Activated CD4-positive, alpha-beta T cell treated with anti-CD3 and anti-CD28 coated beads for 36 hours (primary cell): ENCODE measurements at regions not wholly inside any gene's neighbourhood (a gene's known extent, or its start where the extent isn't known, plus 50 kb on each side); places are given as distances from the start of the nearest gene placed in this dataset.
"Not testable (repeated sequence)": the region's sequence is repeated elsewhere in the genome, so short reads cannot be mapped to it uniquely, and the experiment has no call there.

Experiments used
- ATAC-seq: fragments of 200-7000 bp; cut with Tn5 transposase; one replicate; pipeline ENCODE4 v1.10.0; 2021; ENCODE audit warnings: mild to moderate bottlenecking, moderate library complexity
- CTCF ChIA-PET: fragments of 350-600 bp; sonication (Branson Sonifier 250); formaldehyde crosslinking; loops from one replicate; lab custom pipeline; 2021; ENCODE audit warnings: antibody characterized with exemption; lab: Charles Lee
- POLR2A ChIA-PET: fragments of 350-600 bp; sonication (Branson Sonifier 250); formaldehyde crosslinking; loops from one replicate; lab custom pipeline; 2021; ENCODE audit warnings: antibody characterized with exemption, inconsistent platforms; lab: Charles Lee
- DNase-seq: peaks from one replicate; pipeline ENCODE4 v3.0.0-alpha.2; 2020
- H3K27ac Mint-ChIP-seq: one replicate; pipeline ENCODE4 v1.8.0; 2021; ENCODE audit warnings: mixed read lengths
- H3K27me3 Mint-ChIP-seq: one replicate; pipeline ENCODE4 v1.8.0; 2021; ENCODE audit warnings: mixed read lengths
- H3K36me3 Mint-ChIP-seq: one replicate; pipeline ENCODE4 v1.8.0; 2021; ENCODE audit warnings: low read depth, mixed read lengths
- H3K4me1 Mint-ChIP-seq: one replicate; pipeline ENCODE4 v1.8.0; 2021; ENCODE audit warnings: mixed read lengths
- H3K4me3 Mint-ChIP-seq: one replicate; pipeline ENCODE4 v1.8.0; 2021; ENCODE audit warnings: mild to moderate bottlenecking, moderate library complexity, mixed read lengths
- H3K9me3 Mint-ChIP-seq: one replicate; pipeline ENCODE4 v1.8.0; 2021; ENCODE audit warnings: low read depth, mixed read lengths
- intact Hi-C, 2 experiments: fragments of 100-400 bp; cut with DNase I in 1 of 2; cut with micrococcal nuclease in 1 of 2; formaldehyde crosslinking; loops; one replicate each; pipeline versions ENCODE4 v1.14.2 to v1.15.1; 2022 to 2024; cut with DNase I, micrococcal nuclease

DNA sequence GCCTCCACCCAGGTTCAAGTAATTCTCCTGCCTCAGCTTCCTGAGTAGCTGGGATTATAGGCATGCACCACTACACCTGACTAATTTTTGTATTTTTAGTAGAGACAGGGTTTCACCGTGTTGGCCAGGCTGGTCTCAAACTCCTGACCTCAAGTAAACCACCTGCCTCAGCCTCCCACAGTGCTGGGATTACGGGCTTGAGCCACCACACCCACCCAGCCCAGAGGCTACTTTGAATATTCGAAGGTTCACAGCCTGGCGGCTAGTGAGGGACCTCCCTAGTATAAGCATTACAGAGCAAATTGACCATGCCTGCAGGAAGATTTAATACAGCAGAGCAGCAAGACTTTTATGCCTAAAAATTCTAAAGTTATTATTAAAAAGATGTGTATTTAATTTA lies 86.6 kb downstream of the SEPTIN7 start:
- H3K27me3 Mint-ChIP-seq, DNase-seq, H3K27ac Mint-ChIP-seq, CTCF ChIA-PET, ATAC-seq, intact Hi-C loops, H3K4me3 Mint-ChIP-seq, POLR2A ChIA-PET, H3K4me1 Mint-ChIP-seq, H3K9me3 Mint-ChIP-seq: not testable (repeated sequence)
- peaks cover 35% of the 10 kb centered on the region for H3K36me3 Mint-ChIP-seq

DNA sequence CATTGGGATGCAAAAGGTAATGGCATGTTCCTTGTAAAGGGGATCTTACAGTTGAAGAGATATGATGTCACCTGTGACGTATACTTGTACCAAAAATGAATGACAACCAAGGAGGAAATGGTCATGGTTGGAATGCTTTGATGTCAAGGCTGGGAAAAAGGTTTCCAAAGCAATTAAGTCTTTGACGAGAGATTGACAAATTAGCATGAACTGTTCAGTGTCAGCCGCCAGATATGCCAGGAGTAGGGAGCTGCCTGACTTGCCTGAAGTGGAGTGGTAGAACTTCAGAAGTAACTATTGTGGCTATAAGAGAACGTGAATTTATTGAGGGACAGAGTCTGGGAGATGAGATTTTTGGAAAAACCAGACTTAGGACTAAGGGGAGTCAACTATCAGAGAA lies 88.1 kb downstream of the SEPTIN7 start:
- H3K36me3 Mint-ChIP-seq: peaks cover 34% of the 10 kb centered on the region

DNA sequence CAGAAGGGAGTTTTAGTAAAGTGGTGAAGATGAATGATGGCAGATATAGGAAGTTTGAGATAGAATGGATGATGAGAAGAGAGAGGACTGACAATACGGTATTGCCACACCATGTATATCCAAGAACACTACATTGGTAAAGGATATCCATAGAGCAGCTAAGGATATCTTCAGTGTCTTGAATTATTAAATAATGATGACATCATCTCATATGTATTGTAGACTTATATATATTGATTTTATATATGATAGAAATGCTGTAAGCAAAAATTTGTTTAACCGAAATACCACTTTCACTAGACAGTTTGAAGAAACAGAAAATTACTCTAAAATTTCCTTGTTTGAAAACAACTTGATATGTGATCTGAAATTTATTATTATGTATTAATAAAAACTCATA lies 89.0 kb downstream of the SEPTIN7 start:
- DNase-seq (no peak), ATAC-seq (no peak)
- H3K27me3 Mint-ChIP-seq: no peaks in the 10 kb centered on the region
- ChIA-PET CTCF (interaction anchor here (1.0 to 2.8 kb wide), 3 partner anchors 11 to 38 kb away, joined by 3 to 9 read pairs (median 4); no protein-coding TSS in a partner anchor), POLR2A (no interaction called here)
- intact Hi-C loops: no loop called here
- no peak overlapping the region for H3K27ac Mint-ChIP-seq
- H3K4me1 Mint-ChIP-seq: peaks cover 22% of the 10 kb centered on the region
- peaks cover 31% of the 10 kb centered on the region for H3K36me3 Mint-ChIP-seq
- no peaks in the 10 kb centered on the region for H3K9me3 Mint-ChIP-seq
- H3K4me3 Mint-ChIP-seq: no peak overlapping the region

More for the DNA sequence above, 88.1 kb downstream of the SEPTIN7 start:
- Mint-ChIP-seq H3K27ac (no peak overlapping the region), H3K4me1 (peaks cover 15% of the 10 kb centered on the region), H3K27me3 (no peaks in the 10 kb centered on the region), H3K4me3 (no peak overlapping the region), H3K9me3 (no peaks in the 10 kb centered on the region)
- DNase-seq (no peak), ATAC-seq (no peak)
- ChIA-PET POLR2A (no interaction called here), CTCF (interaction anchor here (0.7 kb wide), 1 partner anchor 177 kb away, joined by 3 read pairs; no protein-coding TSS in a partner anchor)
- intact Hi-C loops: no loop called here

DNA sequence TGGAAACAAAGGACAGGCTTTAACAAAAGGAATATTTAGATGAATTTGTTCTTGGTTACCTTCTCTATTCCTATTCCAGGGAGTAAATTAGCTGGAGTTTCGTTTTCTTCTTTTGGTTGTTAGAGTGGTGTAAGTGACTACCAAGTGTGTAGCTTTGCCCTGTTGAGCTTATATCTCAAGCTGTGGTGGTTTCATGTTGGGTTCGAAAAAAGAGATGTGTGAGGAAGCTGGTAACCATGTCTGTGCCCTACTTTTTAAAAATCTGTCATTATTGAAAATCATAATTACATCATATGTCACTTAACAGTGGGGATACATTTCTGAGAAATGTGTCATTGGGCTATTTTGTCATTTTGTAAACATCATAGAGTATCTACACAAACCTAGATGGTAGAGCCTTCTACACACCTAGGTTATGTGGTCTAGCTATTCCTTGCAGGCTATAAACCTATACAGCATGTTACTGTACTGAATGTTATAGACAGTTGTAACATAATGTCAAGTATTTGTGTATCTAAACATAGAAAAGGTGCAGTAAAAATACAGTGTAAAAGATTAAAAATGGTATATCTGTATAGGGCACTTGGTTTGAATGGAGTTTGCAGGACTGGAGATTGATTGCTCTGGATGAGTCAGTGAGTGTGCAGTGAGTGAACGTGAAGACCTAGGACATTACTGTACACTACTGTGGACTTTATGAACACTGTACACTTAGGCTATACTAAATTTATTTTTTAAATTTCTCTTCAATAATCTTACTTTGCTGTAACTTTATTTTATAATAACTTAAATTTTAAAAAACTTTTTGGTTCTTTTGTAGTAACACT lies 90.4 kb downstream of the SEPTIN7 start:
- POLR2A ChIA-PET: no interaction called here
- no peak for ATAC-seq
- DNase-seq: no peak
- CTCF ChIA-PET: interaction anchor here (0.6 to 2.8 kb wide), 4 partner anchors 16 to 166 kb away, joined by 3 to 9 read pairs (median 3); no protein-coding TSS in a partner anchor
- Mint-ChIP-seq H3K4me1 (peaks cover 24% of the 10 kb centered on the region), H3K4me3 (no peak overlapping the region), H3K36me3 (peaks cover 24% of the 10 kb centered on the region), H3K27me3 (no peaks in the 10 kb centered on the region), H3K9me3 (no peaks in the 10 kb centered on the region), H3K27ac (peak overlapping the region; percentile 42)
- intact Hi-C loops: no loop called here

DNA sequence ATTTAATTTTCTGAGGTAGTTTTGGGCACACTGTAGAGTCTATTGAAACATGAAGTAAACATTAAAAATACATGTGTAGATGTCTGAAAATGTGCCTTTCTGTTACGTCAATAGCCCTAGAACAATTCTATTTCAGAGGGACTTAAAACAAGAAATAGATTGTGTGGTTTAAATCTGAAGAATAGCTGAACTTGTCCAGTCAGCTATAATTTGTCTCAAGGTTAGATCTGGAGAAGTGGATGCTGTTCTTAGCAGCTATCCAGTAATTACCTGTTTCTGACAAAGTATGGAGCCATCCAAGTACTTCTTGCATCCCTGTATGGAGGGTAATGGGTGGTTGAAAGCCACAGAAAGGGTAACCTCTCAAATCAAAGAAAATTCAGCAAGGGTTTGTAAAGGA lies 92.8 kb downstream of the SEPTIN7 start:
- no peaks in the 10 kb centered on the region for H3K27me3 Mint-ChIP-seq
- CTCF ChIA-PET: interaction anchor here (1.2 kb wide), 1 partner anchor 190 kb away, joined by 3 read pairs; no protein-coding TSS in a partner anchor
- no peaks in the 10 kb centered on the region for H3K9me3 Mint-ChIP-seq
- H3K4me1 Mint-ChIP-seq: peaks cover 30% of the 10 kb centered on the region
- ATAC-seq (no peak), DNase-seq (no peak)
- H3K27ac Mint-ChIP-seq: no peak overlapping the region
- H3K36me3 Mint-ChIP-seq: peaks cover 15% of the 10 kb centered on the region
- intact Hi-C loops: no loop called here
- POLR2A ChIA-PET: no interaction called here
- no peak overlapping the region for H3K4me3 Mint-ChIP-seq

DNA sequence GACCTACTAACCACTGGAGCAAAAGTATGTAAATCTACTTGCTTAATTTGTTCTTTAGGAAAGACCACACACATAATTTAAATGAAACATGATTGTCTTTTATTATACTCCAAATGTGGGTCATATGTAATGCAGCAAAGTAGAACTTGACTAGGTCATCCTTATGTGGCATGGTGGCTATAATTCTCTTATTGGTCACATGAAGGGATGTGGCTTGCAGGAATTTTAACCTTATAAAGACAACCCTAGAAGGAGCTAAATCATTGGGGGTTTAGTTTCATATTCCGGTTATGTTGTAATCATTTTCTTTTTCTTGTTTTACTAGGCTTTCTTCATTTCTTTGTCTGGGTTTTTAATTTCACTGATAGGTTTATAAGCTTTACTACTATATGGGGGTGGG lies 93.9 kb downstream of the SEPTIN7 start:
- DNase-seq: no peak
- Mint-ChIP-seq H3K9me3 (no peaks in the 10 kb centered on the region), H3K27me3 (no peaks in the 10 kb centered on the region), H3K36me3 (peaks cover 11% of the 10 kb centered on the region), H3K4me3 (no peak overlapping the region), H3K4me1 (peaks cover 30% of the 10 kb centered on the region), H3K27ac (peak overlapping the region; percentile 69)
- intact Hi-C loops: no loop called here
- CTCF ChIA-PET: no interaction called here
- POLR2A ChIA-PET: no interaction called here
- ATAC-seq: no peak

DNA sequence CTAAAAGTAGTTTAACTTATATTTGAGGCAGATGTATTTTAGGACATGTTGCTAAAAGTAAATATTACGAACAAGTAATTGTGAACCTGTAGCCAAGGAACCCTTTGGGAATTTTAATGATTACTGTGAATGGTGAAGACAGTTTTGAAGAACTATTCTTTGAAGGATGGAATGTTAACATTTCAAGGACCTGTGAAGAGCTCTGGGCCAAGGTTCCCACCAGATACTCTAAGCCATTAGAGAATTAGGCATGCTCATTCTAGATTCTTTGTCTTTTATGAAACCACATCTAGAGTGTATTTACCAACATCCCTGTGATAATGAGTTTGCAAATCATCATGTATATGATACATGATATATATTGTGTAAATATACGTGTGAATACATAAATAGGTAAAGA lies 99.8 kb downstream of the SEPTIN7 start:
- Mint-ChIP-seq H3K9me3 (no peaks in the 10 kb centered on the region), H3K36me3 (peaks cover 9% of the 10 kb centered on the region), H3K4me1 (peaks cover 7% of the 10 kb centered on the region), H3K4me3 (no peak overlapping the region), H3K27ac (no peak overlapping the region), H3K27me3 (no peaks in the 10 kb centered on the region)
- CTCF ChIA-PET: interaction anchor here (1.5 kb wide), 1 partner anchor 11 kb away, joined by 4 read pairs; no protein-coding TSS in a partner anchor
- ATAC-seq (no peak), DNase-seq (no peak)
- POLR2A ChIA-PET: no interaction called here
- intact Hi-C loops: loop anchor here (10.0 kb wide), 3 partner anchors 366 to 866 kb away; partner anchors contain the start of gene DPY19L1 (in 1 of the 2)

DNA sequence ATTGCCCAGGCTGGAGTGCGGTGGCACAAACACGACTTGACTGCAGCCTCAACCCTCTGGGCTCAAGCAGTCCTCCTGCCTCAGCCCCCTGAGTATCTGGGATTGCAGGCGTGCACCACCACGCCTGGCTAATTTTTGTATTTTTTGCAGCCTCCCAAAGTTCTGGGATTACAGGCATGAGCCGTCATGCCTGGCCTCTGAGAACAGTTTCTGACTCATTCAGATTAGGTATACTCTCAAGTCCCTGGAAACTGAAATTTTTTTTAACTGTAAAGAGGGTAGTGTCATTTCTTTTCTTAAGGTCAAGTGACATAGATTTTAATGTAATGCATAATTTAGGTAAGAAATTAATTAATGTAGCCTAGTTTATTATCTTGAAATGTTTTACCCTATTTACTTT lies 104.7 kb downstream of the SEPTIN7 start:
- ChIA-PET POLR2A (no interaction called here), CTCF (interaction anchor here (0.7 to 2.3 kb wide), 2 partner anchors 168 to 195 kb away, joined by 4 to 14 read pairs; no protein-coding TSS in a partner anchor)
- Mint-ChIP-seq H3K4me3 (no peak overlapping the region), H3K9me3 (no peaks in the 10 kb centered on the region), H3K27me3 (no peaks in the 10 kb centered on the region), H3K4me1 (peaks cover 2% of the 10 kb centered on the region), H3K27ac (peak overlapping the region; percentile 25), H3K36me3 (peaks cover 8% of the 10 kb centered on the region)
- no peak for ATAC-seq
- intact Hi-C loops: loop anchor here (5.0 to 10.0 kb wide), 5 partner anchors 103 to 871 kb away; partner anchors contain the start of genes DPY19L1 (in 1 of the 2) and SEPTIN7 (in 1 of the 2)
- no peak for DNase-seq

DNA sequence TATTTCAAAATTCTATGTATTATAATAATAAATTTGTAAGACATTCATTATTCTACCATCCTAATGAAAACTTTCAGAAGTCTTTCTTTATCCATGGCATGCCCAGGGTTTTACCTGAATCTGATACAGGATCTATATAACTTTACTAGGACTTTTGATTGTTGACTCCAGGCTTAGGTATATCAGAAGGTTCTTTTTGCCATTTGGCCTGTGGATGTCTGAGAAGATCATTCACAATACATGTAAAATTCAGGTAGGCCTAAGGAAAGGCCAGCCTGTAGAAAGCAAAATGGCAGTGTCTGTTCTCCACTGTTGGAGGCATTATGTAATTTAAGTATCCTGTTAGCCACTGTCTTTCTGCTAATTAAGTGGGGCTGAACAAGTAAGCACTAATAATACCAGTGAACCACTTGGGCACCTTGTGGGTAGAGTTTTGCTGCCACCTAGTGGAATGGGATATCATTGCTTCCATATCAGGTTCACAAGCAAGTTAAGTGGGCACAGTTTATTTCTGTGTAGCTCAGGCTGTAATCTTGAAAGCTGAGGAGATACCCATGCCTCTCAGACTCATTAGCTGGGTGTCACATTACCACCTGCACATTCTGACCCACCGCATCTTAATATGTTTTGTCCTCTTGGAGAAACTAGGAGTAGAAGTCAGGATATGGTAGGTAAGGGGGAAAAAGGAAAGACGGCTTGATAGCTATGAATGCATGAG lies 105.5 kb downstream of the SEPTIN7 start:
- Mint-ChIP-seq H3K4me1 (peaks cover 2% of the 10 kb centered on the region), H3K27ac (no peak overlapping the region), H3K4me3 (no peak overlapping the region), H3K9me3 (no peaks in the 10 kb centered on the region), H3K27me3 (no peaks in the 10 kb centered on the region), H3K36me3 (peaks cover 8% of the 10 kb centered on the region)
- ChIA-PET POLR2A (no interaction called here), CTCF (interaction anchor here (0.5 to 2.1 kb wide), 31 partner anchors 10 to 481 kb away, joined by 3 to 13 read pairs (median 4); partner anchors contain the start of gene HERPUD2)
- ATAC-seq (peak; percentile 90), DNase-seq (peak; percentile 75)
- intact Hi-C loops: loop anchor here (1.0 to 10.0 kb wide), 7 partner anchors 104 to 872 kb away; partner anchors contain the start of genes SEPTIN7 (in 2 of the 2) and DPY19L1 (in 1 of the 2)

DNA sequence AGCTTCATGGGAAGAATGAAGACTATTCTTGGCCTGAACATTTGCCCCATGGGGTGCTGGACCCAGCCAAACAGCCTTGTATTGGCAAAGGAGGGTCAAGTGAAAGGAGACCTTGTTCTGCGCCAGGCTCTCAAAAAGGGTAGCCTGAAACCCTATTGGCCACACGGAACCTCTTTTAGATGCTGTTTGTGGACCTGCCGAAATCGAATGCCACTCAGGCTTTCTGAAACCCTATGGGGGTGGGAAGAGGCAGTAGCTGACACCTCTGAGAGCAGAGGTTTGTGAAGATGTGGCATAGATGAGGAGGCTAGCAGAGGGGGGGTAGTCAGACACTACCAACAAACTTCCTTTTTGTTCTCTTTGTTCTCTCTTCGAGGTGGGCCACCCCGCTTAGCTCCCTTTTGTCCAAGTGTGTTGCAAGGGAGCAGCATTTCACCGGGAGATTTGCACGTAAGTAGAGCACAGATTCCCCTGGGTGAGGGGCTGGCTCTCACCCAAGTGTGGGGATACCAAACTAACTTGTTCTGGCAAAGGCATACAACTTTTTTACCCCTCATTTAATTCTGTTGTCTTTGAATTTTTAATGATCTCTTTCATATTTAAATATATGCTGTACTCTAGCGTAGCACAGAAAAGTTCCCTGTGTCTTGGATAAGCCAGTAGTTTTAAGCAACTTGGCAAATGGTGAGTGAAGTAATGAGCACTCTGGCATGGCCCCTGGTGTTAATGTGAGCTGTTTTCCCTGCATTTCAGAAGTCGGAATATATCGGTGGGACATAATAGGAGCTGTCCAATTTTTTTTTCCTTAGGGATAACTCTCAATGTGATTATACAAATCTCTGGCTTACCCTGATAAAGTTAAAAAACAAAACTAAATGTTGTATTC lies 107.7 kb downstream of the SEPTIN7 start:
- intact Hi-C loops: loop anchor here (5.0 to 10.0 kb wide), 5 partner anchors 106 to 874 kb away; partner anchors contain the start of genes DPY19L1 (in 1 of the 2) and SEPTIN7 (in 1 of the 2)
- H3K4me1 Mint-ChIP-seq: peaks cover 2% of the 10 kb centered on the region
- no peak overlapping the region for H3K27ac Mint-ChIP-seq
- CTCF ChIA-PET: interaction anchor here (0.6 to 3.4 kb wide), 10 partner anchors 17 to 285 kb away, joined by 3 to 16 read pairs (median 4); no protein-coding TSS in a partner anchor
- no peak overlapping the region for H3K4me3 Mint-ChIP-seq
- POLR2A ChIA-PET: no interaction called here
- peaks cover 13% of the 10 kb centered on the region for H3K36me3 Mint-ChIP-seq
- no peaks in the 10 kb centered on the region for H3K27me3 Mint-ChIP-seq
- ATAC-seq (no peak), DNase-seq (no peak)
- H3K9me3 Mint-ChIP-seq: no peaks in the 10 kb centered on the region
